Adrenal gland (tissue), 9 donors: ENCODE measurements at regions not wholly inside any gene's neighbourhood (a gene's known extent, or its start where the extent isn't known, plus 50 kb on each side); places are given as distances from the start of the nearest gene placed in this dataset.

Experiments used
- DNase-seq, 7 donors: peaks; one replicate each; pipeline ENCODE4 v3.0.0-alpha.2; 2019 to 2020
- H3K27ac ChIP-seq, 5 donors: fragments of 200-600 bp; sonication (generic) in 4 of 5; 1 replicate in 3 of 5; 2 replicates in 2 of 5; pipeline versions ENCODE4 v1.5.1 to v1.8.0; 2016 to 2020; ENCODE audit warnings: mild to moderate bottlenecking in 1 of 5
- H3K27me3 ChIP-seq: fragments of 200-600 bp; 2 replicates; pipeline ENCODE4 v1.8.0; 2021
- H3K36me3 ChIP-seq, 2 donors: fragments of 200-600 bp; replicated peaks in 1 of 2; 1 replicate in 1 of 2; 2 replicates in 1 of 2; pipeline versions ENCODE4 v1.5.1 to v1.8.0; 2018 to 2022
- H3K4me1 ChIP-seq, 2 donors: fragments of 200-600 bp; replicated peaks in 1 of 2; 1 replicate in 1 of 2; 2 replicates in 1 of 2; pipeline versions ENCODE4 v1.5.1 to v1.8.0; 2018 to 2021
- H3K4me3 ChIP-seq, 4 donors: fragments of 200-600 bp; sonication (generic) in 3 of 4; one replicate each; pipeline ENCODE4 v1.5.1; 2016 to 2018
- H3K9me3 ChIP-seq, 3 donors: fragments of 200-600 bp; sonication (generic) in 1 of 3; replicated peaks in 1 of 3; 1 replicate in 2 of 3; 2 replicates in 1 of 3; pipeline versions ENCODE4 v1.5.1 to v1.8.0; 2016 to 2021
- POLR2A ChIP-seq, 2 donors: fragments of 450-650 bp; IDR thresholded peaks; one replicate each; pipeline ENCODE4 v1.6.1; 2017; ENCODE audit warnings: antibody characterized with exemption in 2 of 2, mild to moderate bottlenecking in 2 of 2, moderate library complexity in 1 of 2
- WGBS, 4 donors: extraction: QIAGEN DNeasy Blood & Tissue Kit in 2 of 4; methylation state at CpG; one replicate each; pipeline versions ENCODE4 v1.1.5 to v1.1.7; 2013 to 2017; 5-methylcytosine and 5-hydroxymethylcytosine counted together
- intact Hi-C, 2 donors: fragments of 100-400 bp; cut with DNase I; formaldehyde crosslinking; loops; one replicate each; pipeline versions ENCODE4 v1.14.1 to v1.15.0; 2022 to 2023
- TF ChIP-seq, protein P1 (sequence below), 6 experiments: fragments of 450-650 bp in 4 of 6; fragments of 200-600 bp in 2 of 6; sonication (generic) in 1 of 6; IDR thresholded peaks; 1 replicate in 5 of 6; 2 replicates in 1 of 6; pipeline versions ENCODE4 v1.5.1 to v1.8.0; 2016 to 2021; ENCODE audit warnings: antibody characterized with exemption in 6 of 6, mild to moderate bottlenecking in 2 of 6, moderate library complexity in 1 of 6
- donor health status: healthy with polysubstance abuse.
- donor health status: Bipolar disorder and iron deficiency.
- donor health status: DM: yes; HTN: yes; CAD: no.
- donor health status: DM: no; HTN: no; CAD: no.
- donor health status: DM: no; HTN: no; CAD: no.

- intact Hi-C loops, result no loop called here
- TF ChIP-seq, protein P1, sequence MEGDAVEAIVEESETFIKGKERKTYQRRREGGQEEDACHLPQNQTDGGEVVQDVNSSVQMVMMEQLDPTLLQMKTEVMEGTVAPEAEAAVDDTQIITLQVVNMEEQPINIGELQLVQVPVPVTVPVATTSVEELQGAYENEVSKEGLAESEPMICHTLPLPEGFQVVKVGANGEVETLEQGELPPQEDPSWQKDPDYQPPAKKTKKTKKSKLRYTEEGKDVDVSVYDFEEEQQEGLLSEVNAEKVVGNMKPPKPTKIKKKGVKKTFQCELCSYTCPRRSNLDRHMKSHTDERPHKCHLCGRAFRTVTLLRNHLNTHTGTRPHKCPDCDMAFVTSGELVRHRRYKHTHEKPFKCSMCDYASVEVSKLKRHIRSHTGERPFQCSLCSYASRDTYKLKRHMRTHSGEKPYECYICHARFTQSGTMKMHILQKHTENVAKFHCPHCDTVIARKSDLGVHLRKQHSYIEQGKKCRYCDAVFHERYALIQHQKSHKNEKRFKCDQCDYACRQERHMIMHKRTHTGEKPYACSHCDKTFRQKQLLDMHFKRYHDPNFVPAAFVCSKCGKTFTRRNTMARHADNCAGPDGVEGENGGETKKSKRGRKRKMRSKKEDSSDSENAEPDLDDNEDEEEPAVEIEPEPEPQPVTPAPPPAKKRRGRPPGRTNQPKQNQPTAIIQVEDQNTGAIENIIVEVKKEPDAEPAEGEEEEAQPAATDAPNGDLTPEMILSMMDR (IDR thresholded peaks at IDR 0.05), result no peak
- no peak for TF ChIP-seq POLR2A (IDR thresholded peaks at IDR 0.05)
- Histone ChIP-seq H3K27me3 (no peaks in the 10 kb centered on the region), H3K27ac (no peak overlapping the region), H3K4me3 (no peak overlapping the region), H3K9me3 (no peaks in the 10 kb centered on the region), H3K36me3 (no peaks in the 10 kb centered on the region), H3K4me1 (no peaks in the 10 kb centered on the region)
- no peak for DNase-seq
- 76 to 82% (median 80%) methylated on average over 11 of the region's 11 CpGs for WGBS, 4 donors
Measured at GRCh38 chr6:165002866-165003265, 306.5 kb downstream of the C6orf118 start.

DNA sequence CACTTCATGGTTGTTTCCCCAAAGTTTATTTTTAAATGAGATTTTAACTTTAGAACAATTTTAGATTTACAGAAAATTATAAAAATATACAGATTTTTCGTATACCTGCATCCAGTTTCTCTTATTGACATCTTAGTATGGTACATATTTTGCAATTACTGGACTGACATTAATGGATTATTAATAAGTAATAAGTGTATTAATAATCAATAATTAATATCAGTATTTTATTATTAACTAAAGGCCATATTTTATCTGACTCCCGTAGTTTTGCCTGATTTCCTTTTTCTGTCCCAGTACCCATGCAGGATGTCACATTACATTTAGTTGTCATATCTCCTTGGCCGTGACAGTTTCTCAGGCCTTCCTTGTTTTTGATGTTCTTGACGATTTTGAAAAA lies 307.0 kb downstream of the C6orf118 start:
- 75 to 85% (median 81%) methylated on average over 4 of the region's 4 CpGs for WGBS, 4 donors
- Histone ChIP-seq H3K4me3 (no peak overlapping the region), H3K36me3 (no peaks in the 10 kb centered on the region), H3K9me3 (no peaks in the 10 kb centered on the region), H3K4me1 (no peaks in the 10 kb centered on the region), H3K27ac (no peak overlapping the region), H3K27me3 (no peaks in the 10 kb centered on the region)
- TF ChIP-seq, protein P1 (IDR thresholded peaks at IDR 0.05), result no peak
- TF ChIP-seq POLR2A (IDR thresholded peaks at IDR 0.05), result no peak
- intact Hi-C loops, result no loop called here
- no peak for DNase-seq

DNA sequence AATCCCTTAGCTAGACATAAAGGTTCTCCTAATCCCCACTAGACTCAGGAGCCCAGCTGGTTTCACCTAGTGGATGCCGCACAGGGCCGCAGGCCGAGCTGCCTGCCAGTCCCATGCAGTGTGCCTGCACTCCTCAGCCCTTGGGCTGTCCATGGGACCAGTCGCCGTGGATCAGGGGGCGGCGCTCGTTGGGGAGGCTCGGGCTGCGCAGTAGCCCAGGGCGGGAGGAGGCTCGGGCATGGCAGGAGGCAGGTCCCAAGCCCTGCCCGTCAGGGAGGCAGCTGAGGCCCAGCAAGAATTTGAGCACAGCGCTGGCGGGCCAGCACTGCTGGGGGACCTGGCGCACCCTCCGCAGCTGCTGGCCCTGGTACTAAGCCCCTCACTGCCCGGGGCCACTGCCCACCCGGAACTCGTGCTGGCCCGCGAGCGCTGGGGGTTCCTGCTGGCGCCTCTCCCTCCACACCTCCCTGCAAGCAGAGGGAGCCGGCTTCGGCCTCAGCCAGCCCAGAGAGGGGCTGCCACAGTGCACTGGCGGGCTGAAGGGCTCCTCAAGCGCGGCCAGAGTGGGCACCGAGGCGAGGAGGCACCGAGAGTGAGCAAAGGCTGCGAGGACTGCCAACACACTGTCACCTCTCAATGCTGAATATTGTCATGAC lies 307.8 kb downstream of the C6orf118 start:
- H3K27ac ChIP-seq, result no peak overlapping the region
- TF ChIP-seq POLR2A (IDR thresholded peaks at IDR 0.05), result no peak
- TF ChIP-seq, protein P1 (IDR thresholded peaks at IDR 0.05), result no peak
- H3K4me1 ChIP-seq, result no peaks in the 10 kb centered on the region
- no peaks in the 10 kb centered on the region for H3K27me3 ChIP-seq
- intact Hi-C loops, result no loop called here
- no peaks in the 10 kb centered on the region for H3K36me3 ChIP-seq
- no peak for DNase-seq
- H3K4me3 ChIP-seq, result no peak overlapping the region
- 89 to 96% (median 91%) methylated on average over 11 to 33 of the region's 33 CpGs for whole genome bisulfite sequencing, 4 donors
- H3K9me3 ChIP-seq, result no peaks in the 10 kb centered on the region

- TF ChIP-seq, protein P1 (IDR thresholded peaks at IDR 0.05), result no peak
- no peak for TF ChIP-seq POLR2A (IDR thresholded peaks at IDR 0.05)
- Histone ChIP-seq H3K27ac (no peak overlapping the region), H3K4me3 (no peak overlapping the region), H3K27me3 (no peaks in the 10 kb centered on the region), H3K4me1 (no peaks in the 10 kb centered on the region), H3K36me3 (no peaks in the 10 kb centered on the region), H3K9me3 (no peaks in the 10 kb centered on the region)
- WGBS, 4 donors, result 64 to 73% (median 67%) methylated on average over 8 of the region's 8 CpGs
- DNase-seq, result no peak
- intact Hi-C loops, result no loop called here
Measured at GRCh38 chr6:164998297-164998696, 311.1 kb downstream of the C6orf118 start.
